HEK293T (cell line): ENCODE measurements at regions not wholly inside any gene's neighbourhood (a gene's known extent, or its start where the extent isn't known, plus 50 kb on each side); places are given as distances from the start of the nearest gene placed in this dataset.

Experiments used
- CTCF ChIA-PET: fragments of 350-600 bp; formaldehyde crosslinking; extraction: SDS; loops from one replicate; lab custom pipeline; 2021; ENCODE audit warnings: antibody characterized with exemption, inconsistent platforms; lab: Yijun Ruan, JAX
- POLR2A ChIA-PET: fragments of 350-600 bp; formaldehyde crosslinking; extraction: SDS; loops from one replicate; lab custom pipeline; 2020; ENCODE audit warnings: antibody characterized with exemption, inconsistent platforms; lab: Yijun Ruan, JAX
- DNase-seq: peaks from one replicate; pipeline ENCODE4 v3.0.0; 2012; ENCODE audit warnings: mixed read lengths; ENCODE audit errors: extremely low spot score
- ARNT ChIP-seq: fragments of 450-650 bp; IDR thresholded peaks from 2 replicates; pipeline ENCODE4 v1.6.1; 2017; ENCODE audit warnings: mild to moderate bottlenecking
- BHLHE40 ChIP-seq: fragments of 450-650 bp; IDR thresholded peaks from 2 replicates; pipeline ENCODE4 v1.6.1; 2016; ENCODE audit warnings: mild to moderate bottlenecking, moderate library complexity, borderline replicate concordance
- CTBP1 ChIP-seq: fragments of 450-650 bp; IDR thresholded peaks from 2 replicates; pipeline ENCODE4 v1.6.1; 2016; ENCODE audit warnings: borderline replicate concordance
- ELF4 ChIP-seq: fragments of 450-650 bp; IDR thresholded peaks from 2 replicates; pipeline ENCODE4 v1.6.1; 2017; ENCODE audit warnings: antibody characterized with exemption
- FOXA1 ChIP-seq: fragments of 450-650 bp; IDR thresholded peaks from 2 replicates; pipeline ENCODE4 v1.6.1; 2016; ENCODE audit warnings: mild to moderate bottlenecking
- FOXK2 ChIP-seq: fragments of 450-650 bp; IDR thresholded peaks from 2 replicates; pipeline ENCODE4 v1.6.1; 2016; ENCODE audit warnings: mild to moderate bottlenecking
- FOXM1 ChIP-seq: fragments of 450-650 bp; IDR thresholded peaks from 2 replicates; pipeline ENCODE4 v1.6.1; 2017; ENCODE audit warnings: mild to moderate bottlenecking, borderline replicate concordance
- HDGF ChIP-seq: fragments of 450-650 bp; IDR thresholded peaks from 2 replicates; pipeline ENCODE4 v1.6.1; 2017; ENCODE audit warnings: antibody characterized with exemption, borderline replicate concordance
- L3MBTL2 ChIP-seq: fragments of 450-650 bp; conservative IDR thresholded peaks from 2 replicates; pipeline ENCODE4 v1.6.1; 2016; ENCODE audit warnings: mild to moderate bottlenecking
- LEF1 ChIP-seq: fragments of 450-650 bp; IDR thresholded peaks from 2 replicates; pipeline ENCODE4 v1.6.1; 2017; ENCODE audit warnings: mild to moderate bottlenecking, borderline replicate concordance
- NFRKB ChIP-seq: fragments of 450-650 bp; IDR thresholded peaks from 2 replicates; pipeline ENCODE4 v1.6.1; 2016; ENCODE audit warnings: mild to moderate bottlenecking, moderate library complexity
- SP1 ChIP-seq: fragments of 450-650 bp; IDR thresholded peaks from 2 replicates; pipeline ENCODE4 v1.6.1; 2017
- SUZ12 ChIP-seq: fragments of 450-650 bp; IDR thresholded peaks from 2 replicates; pipeline ENCODE4 v1.6.1; 2016; ENCODE audit warnings: mild to moderate bottlenecking
- TARDBP ChIP-seq: fragments of 450-650 bp; IDR thresholded peaks from 2 replicates; pipeline ENCODE4 v1.6.1; 2016
- ZNF384 ChIP-seq: fragments of 450-650 bp; IDR thresholded peaks from 2 replicates; pipeline ENCODE4 v1.6.1; 2016
- TF ChIP-seq, protein P1 (sequence below): fragments of 450-650 bp; IDR thresholded peaks from 2 replicates; pipeline ENCODE4 v1.6.1; 2016

DNA sequence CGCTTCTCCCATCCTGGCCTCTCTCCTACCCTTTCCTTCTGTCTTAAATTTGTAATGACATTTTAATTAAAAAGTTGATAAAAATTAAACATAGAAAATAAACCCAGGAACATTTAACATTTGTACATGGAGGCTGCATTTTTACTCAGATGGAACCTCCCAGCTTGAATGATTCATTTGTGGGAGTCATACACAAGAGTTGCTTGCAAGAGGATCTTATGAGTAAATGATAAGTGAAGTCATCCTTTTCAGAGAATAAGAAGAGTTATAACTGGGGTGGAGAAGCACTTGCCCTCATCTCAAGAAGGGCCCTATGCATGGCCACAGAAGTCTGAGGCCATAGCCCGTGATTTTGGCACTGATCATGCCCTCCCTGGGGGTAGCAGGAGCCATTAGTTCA is 482.9 kb upstream of the BOD1L1 start:
- ChIA-PET CTCF (no interaction called here), POLR2A (no interaction called here)
- no peak for DNase-seq
- TF ChIP-seq ZNF384 (no peak), ARNT (no peak), FOXA1 (no peak), SP1 (no peak), FOXK2 (no peak), L3MBTL2 (no peak), SUZ12 (no peak), BHLHE40 (no peak), NFRKB (no peak), CTBP1 (no peak), HDGF (no peak), FOXM1 (no peak), LEF1 (no peak)
- TF ChIP-seq, protein P1, sequence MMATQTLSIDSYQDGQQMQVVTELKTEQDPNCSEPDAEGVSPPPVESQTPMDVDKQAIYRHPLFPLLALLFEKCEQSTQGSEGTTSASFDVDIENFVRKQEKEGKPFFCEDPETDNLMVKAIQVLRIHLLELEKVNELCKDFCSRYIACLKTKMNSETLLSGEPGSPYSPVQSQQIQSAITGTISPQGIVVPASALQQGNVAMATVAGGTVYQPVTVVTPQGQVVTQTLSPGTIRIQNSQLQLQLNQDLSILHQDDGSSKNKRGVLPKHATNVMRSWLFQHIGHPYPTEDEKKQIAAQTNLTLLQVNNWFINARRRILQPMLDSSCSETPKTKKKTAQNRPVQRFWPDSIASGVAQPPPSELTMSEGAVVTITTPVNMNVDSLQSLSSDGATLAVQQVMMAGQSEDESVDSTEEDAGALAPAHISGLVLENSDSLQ: no peak

DNA sequence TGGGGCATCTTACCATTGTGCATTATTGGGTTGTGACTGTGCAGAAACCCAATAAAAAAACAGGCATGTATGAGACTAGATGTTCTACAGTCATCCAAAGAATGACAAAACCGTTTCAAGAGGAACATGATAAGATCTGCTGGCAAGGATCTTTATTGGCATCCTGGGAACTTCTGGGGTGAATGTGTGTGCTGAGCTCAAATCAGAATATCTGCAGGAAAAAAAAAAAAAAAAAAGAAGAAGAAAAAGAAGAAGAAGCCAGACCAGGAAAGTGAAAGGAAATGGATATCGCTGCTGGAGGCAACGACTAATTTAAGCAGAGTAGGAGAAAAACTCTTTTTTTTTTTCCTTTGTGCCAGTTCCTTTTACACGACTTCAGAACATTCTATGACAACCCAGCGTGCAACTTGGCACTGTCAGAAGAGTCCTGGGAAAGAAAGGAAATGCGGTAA is 484.2 kb upstream of the BOD1L1 start:
- DNase-seq: no peak
- ChIA-PET CTCF (no interaction called here), POLR2A (no interaction called here)
- no peak for TF ChIP-seq TARDBP
- TF ChIP-seq LEF1: no peak
- TF ChIP-seq ARNT: no peak
- TF ChIP-seq HDGF: no peak
- TF ChIP-seq FOXM1: no peak
- no peak for TF ChIP-seq NFRKB
- no peak for TF ChIP-seq CTBP1

DNA sequence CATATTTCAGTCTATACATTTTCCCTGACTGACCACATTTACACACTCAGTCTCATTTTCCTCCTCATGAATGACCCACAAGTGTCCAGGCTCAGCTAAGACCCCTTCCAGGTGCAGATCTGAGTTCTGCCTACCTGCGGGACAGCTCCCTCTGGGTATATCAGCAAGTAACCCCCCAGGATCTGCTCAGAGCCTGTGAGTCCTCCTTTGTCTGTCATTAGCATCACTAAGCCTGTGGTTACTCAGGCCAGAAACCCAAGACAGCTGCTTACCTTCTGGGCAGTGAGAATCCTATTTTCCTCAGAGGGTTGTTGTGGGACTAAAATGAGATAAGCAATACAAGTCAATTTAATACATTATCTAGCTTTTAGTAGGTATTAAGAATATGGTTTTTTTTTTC is 487.6 kb upstream of the BOD1L1 start:
- ChIA-PET CTCF (no interaction called here), POLR2A (no interaction called here)
- no peak for TF ChIP-seq CTBP1
- TF ChIP-seq FOXM1: no peak
- TF ChIP-seq BHLHE40: no peak
- TF ChIP-seq ZNF384: no peak
- TF ChIP-seq, protein P1: no peak
- no peak for TF ChIP-seq ARNT
- no peak for TF ChIP-seq SUZ12
- TF ChIP-seq FOXK2: no peak
- no peak for TF ChIP-seq ELF4
- no peak for TF ChIP-seq HDGF
- no peak for TF ChIP-seq TARDBP
- TF ChIP-seq LEF1: no peak
- DNase-seq: no peak

DNA sequence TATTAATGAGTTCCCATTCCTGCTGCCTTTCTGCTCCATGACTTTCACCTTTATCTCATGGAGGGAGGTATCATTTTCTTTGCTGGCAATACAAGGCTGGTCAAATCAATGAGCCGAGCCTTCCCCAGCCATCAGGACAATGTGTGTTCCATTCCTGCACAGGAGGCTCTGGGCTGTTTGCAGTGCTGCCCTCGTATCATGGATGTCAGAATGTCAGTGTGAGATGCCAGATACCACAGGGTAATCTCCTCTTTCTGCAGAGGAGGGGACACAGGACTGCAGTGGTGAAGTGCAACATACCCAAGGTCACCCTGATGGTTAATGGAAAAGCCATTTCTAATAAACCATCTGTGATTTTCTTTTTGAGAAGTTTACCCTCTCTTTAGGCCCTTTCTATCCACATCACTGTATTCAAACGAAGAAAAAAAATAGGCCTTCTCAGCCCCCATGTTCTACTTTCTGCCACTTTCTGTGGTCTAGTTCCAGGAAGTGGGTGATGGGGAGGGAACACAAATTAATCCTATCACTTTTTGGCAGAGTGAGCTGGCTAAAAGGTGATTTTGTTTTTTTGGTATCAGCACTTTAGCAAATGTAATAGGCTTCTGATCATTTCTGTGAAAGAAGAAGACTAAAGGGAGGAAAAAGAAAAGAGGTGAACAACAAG is 490.2 kb upstream of the BOD1L1 start:
- no peak for DNase-seq
- POLR2A ChIA-PET: no interaction called here
- CTCF ChIA-PET: no interaction called here
- TF ChIP-seq L3MBTL2 (no peak), ELF4 (no peak), LEF1 (no peak), ARNT (no peak), FOXK2 (no peak), NFRKB (no peak), CTBP1 (no peak), SP1 (no peak)

DNA sequence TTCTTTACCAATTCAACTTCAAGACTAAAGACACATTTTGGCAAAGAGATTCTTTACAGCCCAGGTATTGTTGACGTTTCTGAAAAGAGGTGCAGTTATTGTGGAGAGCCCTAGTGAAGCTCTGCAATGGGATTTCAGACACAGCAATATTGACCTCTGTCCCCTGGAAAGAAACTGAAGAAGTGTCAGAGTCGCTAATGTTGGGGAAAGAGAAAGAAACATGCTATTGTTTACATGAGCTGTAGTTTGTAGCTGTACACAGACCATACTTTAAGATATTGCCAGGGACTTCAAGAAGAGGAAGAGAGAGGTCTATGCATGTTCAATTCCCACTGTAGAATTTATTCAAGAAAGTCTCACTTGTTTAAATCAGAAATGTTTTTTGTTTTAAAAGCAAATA is 497.3 kb upstream of the BOD1L1 start:
- TF ChIP-seq ARNT: no peak
- TF ChIP-seq LEF1: no peak
- TF ChIP-seq TARDBP: no peak
- no peak for TF ChIP-seq SP1
- no peak for TF ChIP-seq BHLHE40
- no peak for TF ChIP-seq ELF4
- no peak for TF ChIP-seq HDGF
- no peak for TF ChIP-seq ZNF384
- no peak for TF ChIP-seq FOXK2
- no peak for TF ChIP-seq NFRKB
- no peak for TF ChIP-seq FOXM1
- TF ChIP-seq CTBP1: no peak
- TF ChIP-seq FOXA1: no peak
- TF ChIP-seq, protein P1: no peak
- POLR2A ChIA-PET: no interaction called here
- DNase-seq: no peak
- CTCF ChIA-PET: no interaction called here

DNA sequence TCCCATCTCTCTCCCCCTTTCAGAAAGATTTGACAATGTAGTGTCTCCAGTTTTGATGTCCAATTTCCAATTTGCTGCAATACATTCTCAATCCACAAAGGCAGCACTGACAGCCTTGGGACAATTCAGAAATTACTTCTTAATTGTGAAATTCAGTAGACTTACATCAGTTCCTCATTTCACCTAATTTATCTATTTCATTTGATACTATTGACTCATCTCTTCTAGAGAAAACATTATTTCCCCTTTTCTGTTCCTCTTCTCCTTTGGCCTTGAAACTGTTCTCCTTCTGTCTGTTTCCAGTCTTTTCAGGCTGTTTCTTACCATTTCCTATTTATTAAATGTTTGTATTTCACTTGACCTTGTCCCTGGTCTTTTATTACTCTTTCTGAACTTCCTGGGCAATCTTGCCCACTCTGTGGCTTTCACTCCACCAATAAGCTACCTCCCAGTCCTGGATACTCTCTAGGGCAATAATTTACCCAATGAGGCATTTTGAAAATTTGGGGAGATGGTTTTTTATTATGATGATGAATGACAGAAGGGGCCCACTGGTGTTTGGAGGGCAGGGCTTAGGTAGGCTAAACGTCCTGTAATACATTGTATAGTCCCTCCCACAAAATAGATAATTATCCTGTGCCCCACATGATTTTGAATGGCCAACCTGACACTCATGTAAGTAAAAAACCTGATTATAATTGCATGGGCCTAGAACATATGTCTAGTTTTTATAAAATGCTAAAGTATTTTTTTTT is 498.0 kb upstream of the BOD1L1 start:
- ChIA-PET CTCF (no interaction called here), POLR2A (no interaction called here)
- DNase-seq: no peak
- TF ChIP-seq LEF1 (no peak), HDGF (no peak), FOXK2 (no peak), ZNF384 (no peak), TARDBP (no peak), FOXM1 (no peak), FOXA1 (no peak), CTBP1 (no peak), ARNT (no peak), BHLHE40 (no peak)
- TF ChIP-seq, protein P1: no peak
